OCI-LY7 (cell line): ENCODE measurements at regions not wholly inside any gene's neighbourhood (a gene's known extent, or its start where the extent isn't known, plus 50 kb on each side); places are given as distances from the start of the nearest gene placed in this dataset.

ENCODE experiments used
- EZH2phosphoT487 ChIP-seq: fragments of 200-600 bp; sonication (generic); IDR thresholded peaks from 2 replicates; pipeline ENCODE4 v1.6.1; 2018; ENCODE audit warnings: low read depth, borderline replicate concordance, mild to moderate bottlenecking, mixed run types, antibody characterized with exemption, low read length, moderate library complexity, mixed read lengths
- TF ChIP-seq, protein P1 (sequence below): fragments of 200-600 bp; sonication (generic); conservative IDR thresholded peaks from 2 replicates; pipeline ENCODE4 v1.5.1; 2014; ENCODE audit warnings: mild to moderate bottlenecking, antibody characterized with exemption, low read length, moderate library complexity, mixed read lengths

DNA sequence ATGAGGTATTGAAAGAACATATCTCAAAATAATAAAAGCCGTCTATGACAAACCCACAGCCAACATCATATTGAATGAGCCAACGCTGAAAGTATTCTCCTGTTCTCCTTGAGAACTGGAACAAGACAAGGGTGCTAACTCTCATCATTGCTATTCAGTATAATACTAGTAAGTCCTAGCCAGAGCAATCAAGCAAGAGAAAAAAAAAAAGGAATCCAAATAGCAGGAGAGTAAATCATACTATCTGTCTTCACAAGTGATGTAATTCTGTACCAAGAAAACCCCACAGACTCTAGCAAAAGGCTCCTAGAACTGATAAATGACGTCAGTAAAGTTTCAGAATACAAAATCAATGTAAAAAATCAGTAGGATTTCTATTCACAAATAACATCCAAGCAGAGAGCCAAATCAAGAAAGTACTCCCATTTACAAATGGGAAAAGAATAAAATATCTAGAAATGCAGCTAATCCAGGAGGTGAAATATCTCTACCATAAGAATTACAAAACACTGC is 1632.8 kb downstream of the NCAM2 start:
- TF ChIP-seq, protein P1, sequence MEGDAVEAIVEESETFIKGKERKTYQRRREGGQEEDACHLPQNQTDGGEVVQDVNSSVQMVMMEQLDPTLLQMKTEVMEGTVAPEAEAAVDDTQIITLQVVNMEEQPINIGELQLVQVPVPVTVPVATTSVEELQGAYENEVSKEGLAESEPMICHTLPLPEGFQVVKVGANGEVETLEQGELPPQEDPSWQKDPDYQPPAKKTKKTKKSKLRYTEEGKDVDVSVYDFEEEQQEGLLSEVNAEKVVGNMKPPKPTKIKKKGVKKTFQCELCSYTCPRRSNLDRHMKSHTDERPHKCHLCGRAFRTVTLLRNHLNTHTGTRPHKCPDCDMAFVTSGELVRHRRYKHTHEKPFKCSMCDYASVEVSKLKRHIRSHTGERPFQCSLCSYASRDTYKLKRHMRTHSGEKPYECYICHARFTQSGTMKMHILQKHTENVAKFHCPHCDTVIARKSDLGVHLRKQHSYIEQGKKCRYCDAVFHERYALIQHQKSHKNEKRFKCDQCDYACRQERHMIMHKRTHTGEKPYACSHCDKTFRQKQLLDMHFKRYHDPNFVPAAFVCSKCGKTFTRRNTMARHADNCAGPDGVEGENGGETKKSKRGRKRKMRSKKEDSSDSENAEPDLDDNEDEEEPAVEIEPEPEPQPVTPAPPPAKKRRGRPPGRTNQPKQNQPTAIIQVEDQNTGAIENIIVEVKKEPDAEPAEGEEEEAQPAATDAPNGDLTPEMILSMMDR, result no peak
- no peak for TF ChIP-seq EZH2phosphoT487
